Glutamatergic neuron (in vitro differentiated cells): ENCODE measurements at regions not wholly inside any gene's neighbourhood (a gene's known extent, or its start where the extent isn't known, plus 50 kb on each side); places are given as distances from the start of the nearest gene placed in this dataset.

Experiments used
- DNase-seq: peaks from one replicate; pipeline ENCODE4 v3.0.0; 2022
- H3K27ac Mint-ChIP-seq: one replicate; pipeline ENCODE4 v1.8.0; 2020; ENCODE audit warnings: mild to moderate bottlenecking, mixed read lengths, inconsistent platforms; ENCODE audit not compliant: unreplicated experiment
- H3K27me3 Mint-ChIP-seq: one replicate; pipeline ENCODE4 v1.8.0; 2020; ENCODE audit warnings: mild to moderate bottlenecking, moderate library complexity, mixed read lengths, inconsistent platforms; ENCODE audit not compliant: unreplicated experiment
- H3K36me3 Mint-ChIP-seq: one replicate; pipeline ENCODE4 v1.8.0; 2020; ENCODE audit warnings: mild to moderate bottlenecking, mixed read lengths, inconsistent platforms; ENCODE audit not compliant: unreplicated experiment
- H3K4me1 Mint-ChIP-seq: one replicate; pipeline ENCODE4 v1.8.0; 2020; ENCODE audit warnings: mild to moderate bottlenecking, low read depth, mixed read lengths, inconsistent platforms; ENCODE audit not compliant: unreplicated experiment
- H3K4me3 Mint-ChIP-seq: one replicate; pipeline ENCODE4 v1.8.0; 2020; ENCODE audit warnings: mild to moderate bottlenecking, mixed read lengths, inconsistent platforms; ENCODE audit not compliant: unreplicated experiment
- H3K9me3 Mint-ChIP-seq: one replicate; pipeline ENCODE4 v1.8.0; 2020; ENCODE audit warnings: mild to moderate bottlenecking, moderate library complexity, mixed read lengths, inconsistent platforms; ENCODE audit not compliant: unreplicated experiment
- TF ChIP-seq, protein P1 (sequence below): fragments of 200-600 bp; sonication (generic); IDR thresholded peaks from one replicate; pipeline ENCODE4 v1.5.0; 2021; ENCODE audit not compliant: partially characterized antibody, unreplicated experiment

DNA sequence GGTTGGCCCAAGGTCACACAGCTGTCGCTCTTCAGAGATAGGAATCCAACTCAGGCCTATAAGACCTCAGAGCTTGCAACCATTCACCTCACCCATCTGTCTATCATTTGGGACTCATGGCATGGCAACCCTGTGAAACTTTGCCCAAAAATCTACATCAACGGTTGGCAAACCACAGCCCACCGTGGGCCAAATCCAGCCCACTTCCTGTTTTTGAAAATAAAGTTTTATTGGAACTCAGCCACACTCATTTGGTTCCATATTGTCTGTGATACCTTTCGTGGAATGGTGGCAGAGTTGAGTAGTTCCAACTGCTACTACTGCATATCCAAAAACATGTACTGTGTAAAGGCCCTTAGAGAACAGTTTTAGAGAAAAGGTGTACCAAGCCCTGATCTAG lies 307.8 kb downstream of the MN1 start:
- Mint-ChIP-seq H3K4me1 (no peaks in the 10 kb centered on the region), H3K27ac (no peak overlapping the region), H3K36me3 (peaks cover 14% of the 10 kb centered on the region), H3K9me3 (peaks cover 3% of the 10 kb centered on the region), H3K27me3 (peaks cover 4% of the 10 kb centered on the region), H3K4me3 (no peak overlapping the region)
- no peak for DNase-seq
- TF ChIP-seq, protein P1, sequence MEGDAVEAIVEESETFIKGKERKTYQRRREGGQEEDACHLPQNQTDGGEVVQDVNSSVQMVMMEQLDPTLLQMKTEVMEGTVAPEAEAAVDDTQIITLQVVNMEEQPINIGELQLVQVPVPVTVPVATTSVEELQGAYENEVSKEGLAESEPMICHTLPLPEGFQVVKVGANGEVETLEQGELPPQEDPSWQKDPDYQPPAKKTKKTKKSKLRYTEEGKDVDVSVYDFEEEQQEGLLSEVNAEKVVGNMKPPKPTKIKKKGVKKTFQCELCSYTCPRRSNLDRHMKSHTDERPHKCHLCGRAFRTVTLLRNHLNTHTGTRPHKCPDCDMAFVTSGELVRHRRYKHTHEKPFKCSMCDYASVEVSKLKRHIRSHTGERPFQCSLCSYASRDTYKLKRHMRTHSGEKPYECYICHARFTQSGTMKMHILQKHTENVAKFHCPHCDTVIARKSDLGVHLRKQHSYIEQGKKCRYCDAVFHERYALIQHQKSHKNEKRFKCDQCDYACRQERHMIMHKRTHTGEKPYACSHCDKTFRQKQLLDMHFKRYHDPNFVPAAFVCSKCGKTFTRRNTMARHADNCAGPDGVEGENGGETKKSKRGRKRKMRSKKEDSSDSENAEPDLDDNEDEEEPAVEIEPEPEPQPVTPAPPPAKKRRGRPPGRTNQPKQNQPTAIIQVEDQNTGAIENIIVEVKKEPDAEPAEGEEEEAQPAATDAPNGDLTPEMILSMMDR = no peak

GRCh38 chr22:27494785-27495184 lies 306.8 kb downstream of the MN1 start:
- DNase-seq = no peak
- peaks cover 14% of the 10 kb centered on the region for H3K36me3 Mint-ChIP-seq
- H3K4me1 Mint-ChIP-seq = no peaks in the 10 kb centered on the region
- H3K4me3 Mint-ChIP-seq = no peak overlapping the region
- TF ChIP-seq, protein P1 = no peak
- no peak overlapping the region for H3K27ac Mint-ChIP-seq
- H3K9me3 Mint-ChIP-seq = peaks cover 3% of the 10 kb centered on the region
- H3K27me3 Mint-ChIP-seq = peaks cover 4% of the 10 kb centered on the region

- Mint-ChIP-seq H3K4me3 (no peak overlapping the region), H3K27ac (no peak overlapping the region), H3K36me3 (peaks cover 14% of the 10 kb centered on the region), H3K4me1 (no peaks in the 10 kb centered on the region), H3K27me3 (peaks cover 6% of the 10 kb centered on the region), H3K9me3 (peaks cover 3% of the 10 kb centered on the region)
- TF ChIP-seq, protein P1 = no peak
- no peak for DNase-seq
Observed at GRCh38 chr22:27495325-27495724, 306.2 kb downstream of the MN1 start.

DNA sequence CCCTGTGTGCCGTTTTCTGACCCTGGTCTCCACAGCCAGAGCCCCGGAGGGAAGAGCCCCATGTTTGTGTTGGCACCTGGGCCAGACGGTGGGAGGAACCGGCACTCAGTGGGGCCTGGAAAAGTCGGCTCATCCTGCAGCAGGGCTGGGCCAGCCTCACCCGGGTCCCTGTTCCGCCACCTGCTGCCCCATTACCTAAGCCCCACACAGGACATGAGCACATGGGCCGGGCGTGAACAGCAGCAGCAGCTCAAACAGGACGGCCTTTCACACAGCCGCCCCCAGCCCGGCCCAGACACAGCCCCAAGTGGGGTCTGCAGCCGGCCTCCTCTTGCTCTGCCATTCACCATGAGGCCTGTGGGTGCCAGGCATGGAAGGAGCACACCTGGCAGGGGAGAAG lies 302.4 kb downstream of the MN1 start:
- Mint-ChIP-seq H3K27ac (no peak overlapping the region), H3K4me1 (no peaks in the 10 kb centered on the region), H3K36me3 (peaks cover 8% of the 10 kb centered on the region), H3K9me3 (peaks cover 5% of the 10 kb centered on the region), H3K27me3 (peaks cover 6% of the 10 kb centered on the region), H3K4me3 (no peak overlapping the region)
- no peak for DNase-seq
- TF ChIP-seq, protein P1 = no peak

DNA sequence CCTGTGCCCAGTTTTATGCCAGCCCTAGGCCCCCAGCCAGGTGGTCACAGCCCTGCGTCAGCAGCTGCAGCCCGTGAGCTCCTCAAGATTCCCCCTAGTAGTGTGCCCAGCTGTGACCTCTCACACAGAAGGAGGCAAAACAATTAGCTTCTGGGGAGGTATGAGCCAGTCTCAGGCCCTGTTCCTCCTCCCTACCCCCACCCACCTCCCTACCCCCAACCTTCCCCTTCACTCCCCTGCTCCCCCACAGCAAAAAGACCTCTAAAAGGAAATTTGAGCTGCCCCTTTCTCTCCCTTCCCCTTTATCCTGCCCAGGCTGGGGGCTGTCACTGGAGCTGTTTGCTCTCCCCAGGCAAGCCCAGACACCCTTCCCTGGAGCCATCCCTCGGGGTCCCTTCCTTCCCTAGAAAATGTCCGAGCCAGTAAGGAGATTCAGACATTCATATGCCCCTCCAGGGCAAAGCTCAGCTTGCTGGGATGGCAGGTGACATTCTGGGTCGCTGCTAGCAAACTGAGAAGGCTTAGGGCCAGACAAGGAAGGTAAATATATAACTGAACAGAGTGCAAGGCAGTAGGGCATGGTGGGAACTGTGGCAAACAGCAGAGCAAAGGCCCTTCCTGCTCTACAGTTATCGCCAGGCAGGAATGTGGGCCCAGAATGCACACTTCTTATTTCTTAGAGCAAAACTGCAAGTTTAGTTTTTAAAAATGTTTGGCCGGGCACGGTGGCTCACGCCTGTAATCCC lies 300.2 kb downstream of the MN1 start:
- peaks cover 8% of the 10 kb centered on the region for H3K36me3 Mint-ChIP-seq
- no peak overlapping the region for H3K4me3 Mint-ChIP-seq
- no peaks in the 10 kb centered on the region for H3K4me1 Mint-ChIP-seq
- H3K9me3 Mint-ChIP-seq = peaks cover 5% of the 10 kb centered on the region
- H3K27me3 Mint-ChIP-seq = peaks cover 6% of the 10 kb centered on the region
- no peak overlapping the region for H3K27ac Mint-ChIP-seq
- DNase-seq = no peak
- TF ChIP-seq, protein P1 = no peak
